ENCODE measurements at regions not wholly inside any gene's neighbourhood (a gene's known extent, or its start where the extent isn't known, plus 50 kb on each side); places are given as distances from the start of the nearest gene placed in this dataset.

- no peak for TF ChIP-seq CTCF (IDR thresholded peaks at IDR 0.05; ENCODE audit: control insufficient read depth, insufficient read depth, low read depth, low read length, missing control alignments)
- no peak overlapping the region for H3K4me3 ChIP-seq (ENCODE audit: control insufficient read depth, low read depth, low read length)
- no peak for DNase-seq (ENCODE audit: low read depth)
Observed at GRCh38 chr20:60327971-60328660, 369.9 kb downstream of the CDH26 start.

DNA sequence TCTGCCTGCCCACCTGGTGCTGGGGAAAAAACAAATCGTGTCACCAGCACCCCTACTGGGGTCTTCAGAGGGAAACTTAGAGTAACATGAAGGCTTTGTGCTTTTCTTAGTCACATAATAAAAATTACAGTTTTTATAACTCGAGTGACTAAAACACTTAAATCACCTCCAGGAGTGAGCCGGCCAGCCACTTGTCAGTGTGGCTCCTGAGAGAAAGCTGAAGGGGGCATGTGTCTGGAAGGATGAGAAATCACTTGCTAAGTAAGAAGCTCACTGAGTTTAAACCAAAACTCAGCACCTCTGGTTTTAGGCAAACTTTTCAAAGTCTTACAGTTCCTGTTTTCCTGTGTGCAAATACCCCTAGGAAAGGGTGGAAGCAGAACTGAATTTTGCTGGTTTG is 372.2 kb downstream of the CDH26 start:
- no peak for TF ChIP-seq CTCF (IDR thresholded peaks at IDR 0.05; ENCODE audit: control insufficient read depth, insufficient read depth, low read depth, low read length, missing control alignments)
- DNase-seq (ENCODE audit: low read depth): no peak
- H3K4me3 ChIP-seq (ENCODE audit: control insufficient read depth, low read depth, low read length): no peak overlapping the region

DNA sequence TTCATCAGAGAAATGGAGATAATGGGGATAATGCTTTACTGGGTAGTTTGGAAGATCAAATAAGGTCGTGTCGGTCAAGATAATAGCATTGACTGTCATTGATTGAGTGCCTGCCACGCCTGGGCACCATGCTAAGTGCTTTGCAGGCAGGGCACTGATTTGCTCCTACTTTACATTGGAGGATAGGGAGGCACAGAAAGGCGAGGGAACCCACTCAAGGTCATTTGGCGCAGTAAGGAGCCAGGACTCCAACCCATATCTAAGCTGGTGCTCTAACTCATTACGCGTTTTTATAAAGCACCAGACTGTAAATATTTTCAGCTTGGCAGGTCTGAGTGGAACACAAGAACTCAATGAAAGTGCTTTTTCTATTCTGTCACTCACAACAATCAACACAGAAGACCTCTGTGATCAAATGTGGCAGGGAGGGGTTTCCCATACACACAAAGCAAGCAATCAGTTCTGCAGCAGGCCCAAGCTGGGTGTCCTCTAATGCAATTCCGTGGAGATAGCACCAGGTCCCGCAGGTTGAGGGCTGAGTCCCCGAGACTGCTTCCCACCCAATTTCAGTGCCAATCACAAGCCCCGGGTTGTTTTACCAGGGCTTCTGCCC is 373.6 kb downstream of the CDH26 start:
- no peak overlapping the region for H3K4me3 ChIP-seq (ENCODE audit: control insufficient read depth, low read depth, low read length)
- no peak for DNase-seq (ENCODE audit: low read depth)
- no peak for TF ChIP-seq CTCF (IDR thresholded peaks at IDR 0.05; ENCODE audit: control insufficient read depth, insufficient read depth, low read depth, low read length, missing control alignments)

DNA sequence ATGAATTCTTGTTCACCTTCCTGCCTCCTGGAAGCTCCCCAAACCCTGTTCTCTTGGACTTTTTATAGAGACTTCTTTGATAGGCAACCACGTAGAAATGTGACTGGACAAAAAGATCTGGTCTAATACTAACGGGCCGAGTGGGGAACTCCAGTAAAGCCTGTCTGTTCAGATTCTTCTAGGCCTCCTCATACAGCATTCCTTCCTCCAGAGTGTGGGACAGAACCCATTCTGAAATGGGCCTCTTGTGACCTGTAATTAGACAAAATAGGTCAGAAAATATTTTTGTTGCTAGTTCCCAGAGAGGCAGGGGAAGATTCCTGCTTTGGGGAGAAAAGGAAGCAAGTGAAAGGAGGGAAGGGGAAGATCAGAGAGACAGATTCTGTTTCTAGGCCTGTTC is 374.3 kb downstream of the CDH26 start:
- TF ChIP-seq CTCF (IDR thresholded peaks at IDR 0.05; ENCODE audit: control insufficient read depth, insufficient read depth, low read depth, low read length, missing control alignments): no peak
- DNase-seq (ENCODE audit: low read depth): no peak
- H3K4me3 ChIP-seq (ENCODE audit: control insufficient read depth, low read depth, low read length): no peak overlapping the region

DNA sequence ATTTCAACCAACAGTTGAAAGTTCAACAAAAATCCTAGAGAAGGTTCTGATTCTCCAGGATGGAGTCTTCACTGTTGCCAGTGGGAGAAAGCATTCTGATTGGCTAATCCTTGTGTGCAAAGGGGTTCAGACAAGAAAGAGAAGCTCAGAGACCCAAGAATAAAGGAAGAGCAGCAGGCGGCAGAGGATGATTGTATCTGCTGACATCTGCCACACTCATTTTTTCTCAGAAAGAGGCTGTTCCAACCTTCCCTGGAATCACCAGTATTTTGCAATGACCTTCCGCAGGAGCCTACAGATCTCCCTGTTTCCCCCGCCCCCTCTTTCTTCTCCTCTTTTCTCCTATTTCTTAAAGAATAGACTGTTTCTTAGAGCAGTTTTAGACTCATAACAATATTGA is 376.7 kb downstream of the CDH26 start:
- DNase-seq (ENCODE audit: low read depth): no peak
- H3K4me3 ChIP-seq (ENCODE audit: control insufficient read depth, low read depth, low read length): no peak overlapping the region
- no peak for TF ChIP-seq CTCF (IDR thresholded peaks at IDR 0.05; ENCODE audit: control insufficient read depth, insufficient read depth, low read depth, low read length, missing control alignments)

GRCh38 chr20:60338556-60338955 is 380.3 kb downstream of the CDH26 start:
- TF ChIP-seq CTCF (IDR thresholded peaks at IDR 0.05; ENCODE audit: control insufficient read depth, insufficient read depth, low read depth, low read length, missing control alignments): no peak
- DNase-seq (ENCODE audit: low read depth): no peak

More at GRCh38 chr20:60338556-60338955, 380.3 kb downstream of the CDH26 start:
- no peak overlapping the region for H3K4me3 ChIP-seq (ENCODE audit: control insufficient read depth, low read depth, low read length)
